Hippocampal formation (tissue), 2 donors: ENCODE measurements at regions not wholly inside any gene's neighbourhood (a gene's known extent, or its start where the extent isn't known, plus 50 kb on each side); places are given as distances from the start of the nearest gene placed in this dataset.

ENCODE experiments used
- DNase-seq, 2 donors: peaks; one replicate each; lab custom pipeline; 2025; lab: John Stamatoyannopoulos, UW

- DNase-seq, result no peak
These were observed 457.0 kb upstream of the CDH5 start for GRCh38 chr16:65909310-65910050.

DNA sequence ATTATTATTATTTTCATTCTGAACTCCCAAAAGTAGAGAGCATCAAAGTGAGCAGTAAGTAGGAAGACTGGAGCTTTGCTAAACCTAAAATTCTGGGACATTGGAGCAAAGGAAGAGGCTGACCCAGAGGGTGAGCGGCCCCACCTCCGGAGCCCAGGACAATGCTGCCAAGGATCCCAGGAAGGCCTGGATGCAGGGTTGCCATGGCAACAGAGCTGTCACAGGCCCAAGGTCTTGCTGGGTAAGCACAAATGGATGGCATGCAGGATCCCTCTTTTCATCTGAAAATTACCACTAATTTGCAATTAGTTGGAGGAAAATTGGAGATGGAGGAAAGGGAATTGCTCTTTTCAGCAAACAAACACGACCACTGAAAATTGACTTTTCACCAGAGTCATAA is 457.9 kb upstream of the CDH5 start:
- peak in 1 of 2 donors; percentile 6 for DNase-seq

- DNase-seq, result no peak
These were observed 461.2 kb upstream of the CDH5 start for GRCh38 chr16:65905331-65905730.

DNA sequence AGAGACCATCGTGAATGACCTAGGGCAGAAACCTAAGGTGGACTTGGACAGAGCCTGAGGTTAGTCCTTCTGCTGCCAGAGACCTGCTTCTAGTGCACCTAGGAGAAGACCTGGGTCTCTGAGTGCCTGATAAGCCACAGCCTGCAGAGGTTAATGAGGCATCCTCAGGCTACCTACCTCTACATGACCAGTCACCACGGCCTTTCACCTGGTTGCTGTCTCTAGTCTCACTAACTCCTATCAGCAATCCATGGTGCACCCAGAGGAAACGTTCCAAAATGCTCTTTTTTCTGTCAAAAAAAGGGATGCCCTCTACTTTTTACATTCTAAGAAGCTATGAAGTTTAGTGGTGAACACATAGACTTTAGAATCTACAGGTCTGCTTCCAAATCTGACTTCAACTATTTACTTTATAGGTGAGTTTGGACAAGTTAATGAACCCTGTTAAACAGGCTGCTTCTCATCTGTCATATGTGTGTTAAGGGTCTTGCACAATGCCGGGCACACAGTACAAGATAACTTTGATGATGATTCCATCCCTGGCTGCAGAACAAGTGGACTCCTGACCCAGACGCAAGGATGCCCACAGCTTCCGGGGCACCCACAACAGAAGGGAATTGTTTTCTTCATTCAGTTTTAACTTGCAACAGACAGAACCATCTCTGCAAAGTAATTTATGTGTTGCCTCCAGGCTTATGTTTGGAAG is 469.9 kb upstream of the CDH5 start:
- DNase-seq, result no peak

- DNase-seq, result no peak
These were observed 470.6 kb upstream of the CDH5 start for GRCh38 chr16:65895906-65896305.

DNA sequence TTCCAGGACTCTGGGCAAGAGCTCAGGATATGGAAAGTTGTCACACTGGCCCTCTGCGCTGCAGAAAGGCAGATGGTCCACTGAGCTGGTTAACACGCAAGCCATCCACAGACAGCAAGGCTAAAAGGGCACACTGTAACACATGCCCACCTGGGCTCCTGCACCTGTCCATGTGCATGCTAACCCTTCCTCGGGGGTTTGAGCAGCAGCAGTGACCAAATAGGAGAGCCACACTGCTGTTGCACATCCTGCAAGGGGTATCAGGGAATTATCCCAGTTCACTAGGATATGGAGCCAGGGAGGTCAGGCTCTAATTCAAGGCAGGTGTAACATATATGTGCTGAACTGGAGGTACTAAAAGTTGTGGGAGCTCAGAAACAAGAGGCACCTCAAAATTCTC is 471.0 kb upstream of the CDH5 start:
- DNase-seq, result no peak

DNA sequence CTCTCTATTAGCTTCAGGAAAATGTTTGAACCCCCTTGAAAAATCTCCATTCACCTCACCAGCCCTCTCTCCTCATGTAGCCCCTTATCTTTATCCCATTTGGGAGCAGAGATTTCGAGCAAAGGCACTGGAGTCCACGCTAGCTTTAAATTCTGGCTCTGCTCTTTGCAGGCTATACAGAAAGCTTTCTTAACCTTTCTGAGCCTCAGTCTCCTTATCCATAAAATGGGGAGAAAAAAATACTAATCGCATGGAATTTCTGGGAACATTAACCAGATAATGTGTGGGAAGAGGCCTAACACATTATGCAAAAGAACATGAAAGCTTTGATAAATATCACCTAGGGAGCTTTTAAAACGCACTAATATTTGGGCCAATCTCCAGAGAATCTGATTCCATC is 476.3 kb upstream of the CDH5 start:
- DNase-seq, result no peak

GRCh38 chr16:65889533-65889966 is 476.9 kb upstream of the CDH5 start:
- no peak for DNase-seq

DNA sequence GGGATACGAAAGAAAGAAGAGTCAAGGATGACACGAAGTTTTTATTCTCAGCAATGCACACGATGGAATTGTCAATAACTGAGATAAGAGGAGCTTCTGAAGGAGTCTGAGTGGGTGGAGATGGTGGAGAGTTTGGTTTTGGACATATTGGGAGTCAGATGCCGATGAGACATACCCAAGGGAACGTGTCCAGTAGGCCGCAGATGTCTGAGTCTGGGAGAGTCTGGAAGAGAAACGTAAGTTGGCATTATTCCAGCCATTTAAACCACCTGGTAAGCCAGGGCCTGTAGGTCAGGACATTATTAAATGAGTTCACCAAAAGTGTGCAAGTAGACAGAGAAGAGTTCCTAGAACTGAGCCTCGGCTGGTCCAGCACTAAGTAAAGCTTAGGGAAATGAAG is 478.3 kb upstream of the CDH5 start:
- no peak for DNase-seq

DNA sequence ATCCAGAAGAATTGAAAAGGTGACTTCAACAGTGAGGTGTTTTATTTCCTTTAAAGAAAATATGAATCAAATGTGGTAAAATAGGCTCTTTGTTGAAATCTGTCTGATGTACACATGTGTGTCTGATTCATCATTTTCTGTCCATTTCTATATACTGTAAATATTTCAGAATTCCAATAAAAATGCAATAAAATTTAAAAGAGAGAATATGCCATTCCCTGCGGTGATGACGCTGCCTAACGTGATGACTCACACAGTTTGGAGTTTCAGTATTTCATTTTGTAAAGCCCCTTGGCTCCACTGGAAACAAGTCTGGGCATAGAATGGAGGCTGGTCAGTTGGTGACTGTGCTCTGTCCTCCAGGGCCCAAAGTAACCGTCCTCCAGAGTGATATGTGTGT is 482.5 kb upstream of the CDH5 start:
- DNase-seq, result no peak

- DNase-seq, result no peak
These were observed 488.1 kb upstream of the CDH5 start for GRCh38 chr16:65878347-65878746.

GRCh38 chr16:65876624-65877023 is 489.9 kb upstream of the CDH5 start:
- no peak for DNase-seq

GRCh38 chr16:65876056-65876408 is 490.5 kb upstream of the CDH5 start:
- no peak for DNase-seq

- no peak for DNase-seq
These were observed 491.0 kb upstream of the CDH5 start for GRCh38 chr16:65875381-65876055.

DNA sequence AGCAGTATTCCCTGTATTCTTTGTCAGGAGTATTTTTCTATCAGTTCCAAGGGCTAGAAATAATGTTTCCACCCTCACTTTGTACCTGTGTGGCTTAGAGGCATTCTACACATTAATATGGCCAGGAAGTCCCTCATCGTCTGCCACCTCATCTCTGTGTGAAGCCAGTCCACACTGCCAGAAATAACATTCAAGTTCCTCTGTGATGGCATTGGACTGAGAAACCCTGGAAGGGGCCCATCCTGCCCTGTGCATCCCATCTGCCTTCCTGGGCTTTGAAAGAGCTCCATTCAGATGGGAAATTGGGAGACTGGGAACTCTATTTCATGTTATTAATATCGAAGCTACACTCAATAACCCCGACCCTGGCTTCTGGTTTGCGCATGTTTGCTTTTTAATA is 497.2 kb upstream of the CDH5 start:
- DNase-seq, result no peak

DNA sequence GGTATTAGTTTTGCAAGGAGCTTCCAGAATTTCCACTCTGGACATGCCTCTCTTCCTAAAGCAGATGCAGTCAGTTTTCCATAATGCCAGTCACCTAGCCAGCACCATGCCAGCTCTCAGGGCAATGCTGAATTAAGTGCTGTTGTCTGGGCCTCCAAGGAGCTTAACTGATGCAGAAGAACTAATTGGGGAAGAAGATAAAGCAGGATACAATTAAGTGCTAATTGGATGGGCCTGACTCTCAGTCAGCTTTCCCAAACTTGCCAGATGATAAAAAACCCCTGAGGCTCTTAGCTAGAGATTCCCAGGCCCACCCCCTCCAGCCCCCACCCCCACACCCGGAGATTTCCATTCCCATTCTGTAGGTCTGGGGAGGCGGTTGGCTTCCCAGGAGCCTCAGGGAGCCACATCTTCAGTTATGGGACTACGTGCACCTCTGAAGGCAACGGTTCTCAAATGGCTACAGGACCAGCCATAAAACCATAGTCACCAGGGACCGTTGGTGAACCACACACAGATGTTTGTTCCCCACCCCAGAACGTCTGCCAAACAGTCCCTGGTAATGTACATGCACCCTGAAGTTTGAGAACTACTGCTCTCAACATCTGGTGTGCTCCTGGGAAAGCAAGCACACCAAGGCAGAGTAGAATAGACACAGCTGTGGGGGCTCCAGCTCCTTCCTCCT is 499.1 kb upstream of the CDH5 start:
- no peak for DNase-seq

- no peak for DNase-seq
These were observed 503.3 kb upstream of the CDH5 start for GRCh38 chr16:65863236-65863635.

DNA sequence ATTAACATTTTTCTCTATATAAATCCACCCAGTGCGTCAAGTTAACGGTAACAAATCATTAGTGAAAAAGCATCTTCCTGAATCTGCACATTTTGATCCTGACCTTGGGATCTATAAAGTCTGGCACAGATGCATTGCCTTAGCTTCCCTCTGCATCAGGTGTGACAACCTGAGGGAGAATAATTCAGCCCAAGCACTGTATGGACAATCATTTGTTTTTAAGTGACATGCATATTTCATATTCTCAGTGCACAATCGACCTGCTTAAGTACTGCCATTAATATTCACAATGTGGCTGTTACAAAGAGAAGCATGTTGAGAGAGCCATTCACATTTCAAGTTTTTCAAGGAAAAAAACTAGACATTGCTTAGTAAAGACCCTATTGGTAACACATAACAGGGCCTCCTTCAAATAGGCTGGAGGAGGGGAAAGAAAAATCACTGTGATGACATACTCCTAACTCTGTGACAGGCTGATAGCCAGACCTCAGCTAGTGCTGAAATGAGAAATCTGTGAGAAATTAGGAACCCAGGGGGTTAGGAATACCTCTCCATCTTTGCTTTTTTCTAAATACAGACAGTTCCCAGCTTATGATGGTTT is 505.3 kb upstream of the CDH5 start:
- no peak for DNase-seq

DNA sequence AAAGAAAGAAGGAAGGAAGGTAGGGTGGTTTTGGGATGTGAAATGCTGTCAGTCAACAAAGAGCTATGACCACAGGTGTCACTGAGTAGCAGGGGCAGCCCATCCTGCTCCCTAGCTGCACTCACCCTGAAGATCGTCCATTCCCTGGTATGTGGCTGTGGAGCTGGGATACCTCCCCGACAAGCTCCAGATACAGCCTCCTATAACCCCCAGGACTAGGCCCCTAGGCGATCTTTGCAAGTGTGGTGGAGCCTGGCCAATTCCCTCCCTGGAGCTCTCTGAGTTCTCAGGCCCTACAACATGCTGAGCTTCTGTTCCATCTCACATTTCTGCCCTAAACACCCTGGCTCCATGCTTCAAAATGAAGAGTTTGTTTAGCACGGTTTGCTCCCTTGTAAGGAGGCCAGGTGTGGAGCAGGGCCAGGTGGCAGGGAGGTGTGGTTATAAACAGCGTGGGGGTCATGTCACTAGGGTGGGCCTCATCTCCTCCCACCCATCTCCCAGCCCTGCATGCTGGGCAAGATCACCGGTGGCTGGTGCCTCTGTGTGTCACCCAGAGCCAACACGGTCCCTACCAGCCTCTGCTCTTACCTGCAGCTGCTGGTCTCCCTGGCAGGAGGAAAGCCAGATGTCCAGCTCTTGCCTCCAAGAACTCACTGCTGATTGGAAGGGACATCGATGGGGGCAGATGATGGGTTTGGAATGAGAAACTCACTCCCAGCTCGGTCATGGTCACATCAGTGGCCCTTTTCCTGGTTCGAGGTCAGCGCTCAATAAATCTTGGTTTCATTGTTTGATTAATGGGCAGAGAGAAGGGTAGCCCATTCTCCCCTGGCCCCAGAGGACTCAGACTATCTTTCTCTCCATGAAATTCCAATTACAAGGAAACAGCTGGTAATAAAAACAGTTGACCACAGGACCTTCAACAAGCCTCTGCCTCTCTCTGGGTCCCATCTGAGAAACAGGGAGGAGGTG is 511.0 kb upstream of the CDH5 start:
- DNase-seq, result no peak

GRCh38 chr16:65846210-65846602 is 520.3 kb upstream of the CDH5 start:
- DNase-seq, result no peak
